CD4-positive, alpha-beta T cell treated with Interferon gamma for 1 hour (primary cell): ENCODE measurements at regions not wholly inside any gene's neighbourhood (a gene's known extent, or its start where the extent isn't known, plus 50 kb on each side); places are given as distances from the start of the nearest gene placed in this dataset.
A peak's percentile ranks its signal among the peaks of the same experiment; 100 is the strongest.

ENCODE experiments used
- DNase-seq: peaks from one replicate; pipeline ENCODE4 v3.0.0-alpha.2; 2020

DNA sequence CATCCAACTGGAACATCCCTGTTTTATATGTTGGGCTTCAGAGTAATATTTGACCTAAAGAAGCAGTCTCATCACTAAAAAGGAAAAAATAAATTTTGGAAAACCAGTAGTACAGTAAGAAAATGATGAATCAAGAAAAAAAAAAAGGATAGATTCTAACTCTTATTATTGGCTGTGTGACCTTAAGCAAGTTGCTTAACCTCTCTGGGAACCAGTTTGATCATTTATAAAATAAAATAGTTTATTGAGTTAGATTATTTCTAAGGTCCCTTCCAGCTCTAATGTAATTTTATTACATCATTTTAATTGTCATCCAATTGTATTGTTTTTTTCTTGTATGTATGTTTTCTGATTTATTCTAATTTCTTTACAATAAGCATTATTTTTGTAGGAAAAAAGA, 127.0 kb downstream of the PRELID2 start:
- DNase-seq: no peak

DNA sequence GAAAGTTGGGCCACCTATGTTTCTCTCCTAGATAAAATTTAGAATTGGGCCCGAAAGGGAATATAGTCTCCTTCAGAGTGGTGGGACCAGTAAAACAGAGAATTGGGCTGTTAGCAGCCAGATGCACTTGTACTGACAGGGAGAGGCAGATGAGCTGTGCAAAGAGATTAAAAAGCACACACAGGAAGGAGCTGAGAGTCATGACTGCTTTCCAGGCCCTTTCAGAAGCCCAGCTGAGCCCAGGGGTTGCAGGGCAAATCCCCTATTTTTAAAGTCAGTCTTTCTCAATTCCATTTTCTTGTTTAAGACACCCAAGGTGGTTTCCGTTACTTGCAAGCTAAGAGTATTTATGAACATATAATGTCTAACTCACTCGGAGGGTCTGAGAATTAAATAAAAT, 130.4 kb downstream of the PRELID2 start:
- no peak for DNase-seq

DNA sequence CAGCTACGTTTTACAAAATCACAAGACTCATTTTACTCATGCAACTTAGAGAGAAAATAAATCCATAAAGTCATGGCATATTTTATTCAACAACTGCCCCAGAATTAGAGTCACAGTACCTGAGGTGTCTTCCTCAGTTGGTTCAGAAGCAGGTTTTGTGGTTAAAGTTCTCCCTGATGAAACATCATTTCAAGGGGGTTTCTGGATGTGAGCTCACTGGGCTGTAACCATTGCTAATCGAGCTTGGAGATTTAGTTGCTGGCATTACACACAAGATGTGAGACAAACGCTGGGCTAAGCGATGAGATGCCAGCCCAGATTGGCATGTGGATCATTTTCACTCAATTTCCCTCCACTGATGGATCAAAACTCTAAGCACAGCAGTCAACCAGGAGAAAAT, 131.3 kb downstream of the PRELID2 start:
- no peak for DNase-seq

DNA sequence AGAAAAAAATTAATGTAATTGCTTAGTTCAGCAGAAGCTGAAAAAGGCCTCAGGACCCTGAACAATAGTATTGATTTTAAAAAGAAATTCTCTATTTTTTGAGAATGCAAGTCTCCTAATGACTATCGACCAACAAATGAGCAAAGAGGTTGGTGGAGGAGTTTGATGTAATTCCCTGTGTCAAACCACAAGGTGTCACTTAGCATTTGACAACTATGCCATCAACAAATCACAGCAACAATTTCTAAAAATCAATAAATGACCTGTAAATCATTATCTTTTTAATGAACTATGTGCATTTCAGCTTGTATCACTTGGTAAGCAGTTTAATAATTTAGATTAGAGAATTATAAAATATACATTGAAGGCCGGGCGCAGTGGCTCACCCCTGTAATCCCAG, 133.7 kb downstream of the PRELID2 start:
- no peak for DNase-seq

DNA sequence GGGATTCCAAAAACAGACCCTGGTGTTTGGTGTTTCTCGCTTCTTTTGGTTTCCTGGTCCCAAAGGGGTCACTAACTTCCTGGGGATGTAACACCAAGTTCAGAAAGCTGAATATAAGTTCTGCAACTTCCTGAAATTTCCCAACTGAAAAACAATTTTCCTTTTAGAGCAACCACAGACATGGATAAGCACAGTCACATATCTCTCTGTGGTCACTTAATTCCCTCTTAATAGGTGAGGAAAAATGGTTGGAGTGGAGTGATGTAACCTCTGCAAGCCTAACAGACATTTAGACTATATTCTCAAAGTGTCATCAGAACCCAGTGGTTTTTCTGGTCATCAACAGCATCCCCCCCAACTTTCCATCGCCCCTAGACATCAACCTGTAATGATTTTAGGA, 135.3 kb downstream of the PRELID2 start:
- no peak for DNase-seq

DNA sequence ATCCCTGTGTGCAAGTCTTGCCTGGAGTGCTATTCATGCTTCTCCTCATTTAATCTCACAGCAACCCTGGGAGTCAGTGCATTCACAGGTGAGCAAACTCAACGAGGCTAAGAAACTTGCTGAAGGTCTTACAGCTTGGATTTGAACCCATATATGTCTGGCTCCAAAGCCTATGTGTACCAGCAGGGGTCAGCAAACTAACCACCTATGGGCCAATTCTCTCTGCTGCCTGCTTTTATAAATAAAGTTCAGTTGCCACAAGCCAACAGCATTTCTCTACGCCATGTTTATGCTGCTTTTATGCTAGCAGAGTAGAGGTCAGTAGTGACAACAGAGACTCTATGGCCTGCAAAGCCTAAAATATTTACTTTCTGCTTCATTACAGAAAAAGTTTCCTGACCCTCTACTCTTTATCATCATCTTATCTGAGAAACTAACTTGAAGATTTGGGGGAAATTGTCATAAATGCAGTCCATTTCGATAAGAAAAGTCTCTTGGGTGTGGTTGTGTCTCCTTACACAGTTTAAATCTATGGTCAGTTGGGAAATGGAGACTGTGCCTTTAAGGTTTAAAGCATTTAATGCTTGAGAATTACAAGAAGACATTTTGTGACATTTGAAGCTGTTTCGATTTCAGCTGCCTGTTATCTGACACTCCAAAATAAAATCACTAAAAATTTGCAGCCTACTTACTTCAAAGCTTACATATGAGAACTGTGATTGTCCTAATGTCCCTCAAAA, 137.7 kb downstream of the PRELID2 start:
- no peak for DNase-seq

DNA sequence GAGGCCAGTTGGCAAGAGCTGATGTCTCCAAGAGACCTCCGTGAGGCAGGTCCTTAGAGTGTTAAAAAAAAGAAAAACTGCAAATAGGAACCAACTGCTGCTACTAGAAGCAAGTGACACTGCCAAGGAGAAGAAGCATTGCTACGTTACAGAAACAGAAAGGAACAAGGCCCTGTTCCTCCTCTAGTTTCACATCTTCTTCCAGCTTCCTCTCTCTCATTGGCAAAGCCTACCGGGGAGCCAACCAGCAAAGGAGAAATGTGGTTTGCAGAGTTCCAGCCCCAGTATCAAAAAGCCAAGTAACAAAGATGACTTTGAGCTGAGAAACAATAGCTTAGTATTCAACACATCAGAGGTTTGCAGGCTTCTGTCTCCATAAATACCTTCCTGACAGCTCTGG, 145.9 kb downstream of the PRELID2 start:
- DNase-seq: peak; percentile 6

DNA sequence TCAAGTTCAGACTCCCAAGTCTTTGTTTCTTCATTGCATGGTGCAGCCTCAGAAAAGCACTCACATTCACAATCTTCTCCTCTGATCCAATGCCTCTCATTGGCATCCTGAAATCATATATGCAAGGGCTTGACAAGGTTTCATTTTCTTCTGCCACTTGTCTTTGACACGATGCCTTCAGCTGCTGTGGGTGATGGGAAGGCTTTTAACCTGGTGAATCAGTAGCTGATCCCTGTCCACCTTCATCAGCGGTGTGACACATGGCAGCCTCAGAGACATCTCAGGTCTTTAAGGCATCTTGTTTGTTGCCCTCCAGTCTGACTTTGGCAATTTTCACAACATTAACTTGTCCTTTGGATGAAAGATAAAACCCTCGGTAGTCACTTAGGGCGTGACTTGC, 147.2 kb downstream of the PRELID2 start:
- DNase-seq: no peak

DNA sequence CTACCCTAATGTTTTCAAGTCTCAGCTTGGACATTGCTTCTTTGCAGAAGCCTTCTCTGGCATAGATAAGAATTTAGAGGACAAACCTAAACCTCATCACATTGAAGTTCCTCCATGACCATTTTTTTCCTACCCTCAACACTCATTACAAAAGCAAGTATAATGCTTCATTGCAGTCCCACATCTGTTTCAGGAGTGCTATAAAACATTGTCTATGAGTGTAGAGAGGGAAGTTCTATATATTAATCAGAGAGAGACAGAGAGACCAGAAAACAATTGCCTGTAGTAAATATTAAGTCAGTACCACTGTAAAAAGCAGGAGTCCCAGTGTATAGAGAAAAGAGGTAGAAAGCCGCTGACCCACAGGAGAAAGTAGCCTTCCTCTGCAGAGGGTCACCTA, 149.7 kb downstream of the PRELID2 start:
- DNase-seq: no peak

DNA sequence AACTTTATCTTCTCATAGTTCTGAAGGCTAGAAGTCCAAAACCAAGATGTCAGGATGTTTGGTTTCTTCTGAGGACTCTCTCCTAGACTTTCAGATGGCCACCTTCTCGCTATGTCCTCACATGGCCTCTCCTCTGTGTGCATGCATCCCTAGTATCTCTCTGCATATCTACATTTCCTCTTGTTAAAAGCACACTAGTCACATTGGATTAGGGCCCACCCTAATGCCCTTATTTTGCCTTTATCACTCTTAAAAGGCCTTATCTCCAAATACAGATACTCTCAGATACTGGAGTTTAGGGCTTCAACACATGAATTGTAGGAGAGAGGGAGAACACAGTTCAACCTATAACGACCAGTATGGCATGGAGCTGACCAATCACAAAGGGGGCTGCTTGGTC, 151.7 kb downstream of the PRELID2 start:
- DNase-seq: no peak

DNA sequence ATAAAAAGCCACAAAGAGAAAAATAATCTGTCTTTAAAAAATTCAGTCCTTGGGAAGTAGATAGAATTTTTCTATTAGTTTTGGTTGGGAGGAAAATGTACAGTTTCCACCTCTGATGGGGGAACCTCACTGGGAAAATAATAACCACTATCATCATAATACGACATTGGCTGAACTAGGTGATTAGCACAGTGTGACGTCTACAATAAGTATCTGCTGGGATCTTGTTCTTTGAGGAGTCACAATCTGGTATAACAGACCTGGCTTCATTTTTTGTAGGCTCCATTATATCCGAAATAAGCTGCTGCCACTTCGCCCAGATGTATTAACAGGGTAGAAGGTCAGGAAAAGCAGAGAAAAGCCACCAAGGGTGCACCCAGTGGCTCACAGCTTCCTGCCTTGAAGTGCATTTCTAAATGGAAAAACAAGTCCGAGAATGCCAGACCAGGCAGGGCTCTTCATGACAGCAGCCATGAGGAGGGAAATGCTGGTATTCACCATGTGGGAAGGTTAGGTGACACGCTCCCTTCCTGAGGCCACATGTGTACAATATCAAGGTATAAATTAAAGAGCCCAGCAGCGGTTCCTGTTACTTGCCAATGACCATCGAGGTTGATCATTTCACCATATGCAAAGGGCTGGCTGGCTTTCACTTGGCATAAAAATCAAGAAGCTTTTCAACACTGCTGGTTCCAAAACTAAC, 152.8 kb downstream of the PRELID2 start:
- no peak for DNase-seq

DNA sequence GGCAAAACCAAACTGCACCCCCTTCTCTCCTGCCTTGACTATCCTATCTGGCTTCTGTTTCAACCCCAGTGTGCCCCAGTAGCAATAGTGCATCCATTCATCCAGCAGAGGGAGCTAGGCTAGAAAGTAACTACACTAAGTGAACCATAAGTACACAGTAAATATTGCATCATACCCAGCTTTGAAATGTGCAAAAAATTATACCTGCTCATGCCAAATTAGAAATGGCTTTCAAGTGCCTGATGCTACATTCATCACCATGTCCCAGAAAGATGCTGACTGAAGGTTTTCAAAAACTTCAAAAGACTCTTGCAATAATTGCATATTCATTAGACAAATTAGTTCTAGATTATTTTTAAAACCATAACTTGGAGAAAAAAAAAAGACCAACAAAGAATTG, 153.5 kb downstream of the PRELID2 start:
- DNase-seq: peak; percentile 6

DNA sequence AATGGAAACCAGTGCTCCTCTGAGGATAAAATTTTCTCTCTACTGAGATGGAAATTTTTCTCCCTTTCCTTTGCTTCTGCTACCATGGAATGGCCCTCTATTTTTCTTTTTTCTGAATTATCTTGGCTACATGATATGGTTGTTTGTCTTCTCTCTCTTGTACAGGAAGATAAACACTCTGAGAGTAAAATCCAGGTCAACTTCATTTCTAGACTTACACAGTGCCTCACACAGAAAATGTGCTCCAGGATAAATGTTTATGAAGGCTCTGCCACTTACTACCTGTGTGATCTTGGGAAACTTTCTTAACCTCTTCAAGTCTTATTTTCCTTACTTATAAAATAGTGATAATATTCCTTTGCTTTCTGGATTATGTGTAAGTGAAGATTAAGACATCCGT, 153.9 kb downstream of the PRELID2 start:
- DNase-seq: no peak

DNA sequence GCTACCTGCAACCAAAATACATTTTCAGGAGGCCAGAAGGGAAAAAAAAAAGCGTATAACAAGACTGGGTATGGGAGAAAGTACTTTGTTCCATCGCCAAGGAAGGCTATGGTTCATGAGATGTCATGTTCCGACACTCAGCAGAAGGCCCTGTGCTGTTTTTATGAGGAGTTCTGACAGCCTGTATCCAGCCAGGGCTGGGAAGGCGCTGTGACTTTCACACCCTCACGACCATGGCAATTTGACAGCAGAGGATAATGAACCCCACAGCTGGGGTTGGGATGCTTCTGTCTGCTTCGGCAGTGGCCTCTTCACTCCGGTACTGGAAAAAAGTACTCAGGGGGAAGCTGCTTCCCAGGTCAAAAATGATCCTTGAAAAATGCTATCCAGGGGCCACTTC, 154.4 kb downstream of the PRELID2 start:
- DNase-seq: no peak

DNA sequence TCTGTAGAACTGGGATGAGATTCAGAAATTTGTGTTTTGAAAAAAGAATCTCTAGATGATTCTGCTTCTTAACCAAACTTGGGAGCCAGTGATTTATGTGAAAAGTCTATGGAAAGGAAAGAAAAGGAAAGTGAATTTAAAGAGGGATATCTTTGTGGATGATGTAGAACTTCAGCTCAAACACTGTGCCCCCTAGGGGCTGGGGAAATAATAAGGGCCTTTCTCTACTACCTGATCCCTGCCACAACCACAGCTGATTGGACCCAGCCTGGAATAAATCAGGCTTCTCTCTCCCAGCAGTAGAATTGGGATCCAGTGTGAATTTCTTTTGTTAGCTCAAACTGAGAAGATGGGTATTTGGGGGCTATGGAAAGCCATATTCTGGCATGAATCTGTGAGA, 155.0 kb downstream of the PRELID2 start:
- no peak for DNase-seq

DNA sequence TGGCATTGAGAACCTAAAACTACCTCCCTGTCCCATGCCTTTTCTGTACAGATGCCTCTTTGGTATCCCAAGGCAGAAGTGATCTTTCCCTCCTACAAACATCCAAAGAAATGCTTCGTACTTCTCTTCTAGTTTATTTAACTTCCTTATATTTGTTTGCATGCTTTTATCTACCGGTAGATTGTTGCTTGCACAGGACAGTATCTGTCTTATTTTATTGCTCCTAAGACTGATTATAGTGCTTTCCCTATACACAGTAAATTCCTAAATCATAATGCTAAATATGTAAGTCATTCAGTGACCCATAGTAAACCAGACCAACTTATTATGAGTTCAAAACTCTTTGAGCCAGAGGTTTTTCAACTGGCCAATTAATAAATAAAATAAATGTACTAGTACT, 156.9 kb downstream of the PRELID2 start:
- no peak for DNase-seq

DNA sequence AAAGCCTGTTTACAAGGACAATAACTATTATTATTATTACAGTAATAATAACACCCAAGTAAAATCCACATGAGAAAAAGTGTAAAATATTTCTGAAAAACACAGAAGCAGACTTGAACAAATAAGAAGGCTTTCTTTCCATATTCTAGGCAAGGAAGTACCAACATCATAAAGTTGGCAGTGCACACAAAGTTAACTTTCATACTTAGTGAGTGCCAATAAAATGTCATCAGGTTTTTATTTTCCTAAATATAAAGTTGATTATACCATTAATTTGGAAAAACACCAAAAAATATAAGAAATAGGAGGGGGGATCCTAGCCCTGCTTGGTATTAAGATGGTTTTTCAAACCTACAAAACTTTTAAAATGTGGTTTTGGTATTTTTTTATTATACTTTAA, 161.4 kb downstream of the PRELID2 start:
- DNase-seq: no peak

DNA sequence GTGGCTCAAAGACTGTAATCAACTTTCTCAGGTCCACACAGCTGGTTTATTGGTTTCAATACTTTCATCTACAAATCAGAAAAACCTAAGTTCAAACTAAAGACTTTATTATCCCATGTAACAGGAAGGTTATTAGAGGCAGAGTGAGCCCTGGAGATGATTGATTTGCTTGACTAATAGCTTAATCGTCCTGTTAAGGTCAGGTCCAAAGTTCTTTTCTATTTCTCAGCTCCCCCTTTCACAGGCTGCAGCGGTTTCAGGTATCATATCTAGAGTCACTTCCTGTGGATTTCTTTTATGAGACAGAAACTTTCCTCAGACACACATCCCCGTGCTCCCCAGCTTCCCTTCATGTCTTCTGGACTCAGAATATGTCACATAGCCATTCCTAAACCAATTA, 166.4 kb downstream of the PRELID2 start:
- no peak for DNase-seq

DNA sequence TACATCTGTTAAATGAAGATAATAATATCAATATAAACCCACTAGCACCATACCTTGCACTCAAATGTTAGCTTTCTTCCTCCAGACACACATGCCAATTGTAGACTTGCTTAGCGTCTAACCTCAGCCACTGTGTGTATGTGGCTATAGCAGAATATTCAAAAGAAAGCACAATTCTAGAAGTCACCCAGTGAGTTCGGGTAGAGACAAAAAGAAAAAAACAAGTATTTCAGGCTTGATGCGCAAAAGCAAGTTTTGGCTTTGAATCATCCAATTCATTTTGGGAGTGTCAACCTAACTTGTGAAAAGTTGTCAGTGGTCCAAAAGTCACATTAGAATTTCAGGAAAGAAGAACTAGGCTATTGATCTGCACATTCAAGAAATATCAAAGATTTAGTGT, 167.4 kb downstream of the PRELID2 start:
- DNase-seq: no peak

DNA sequence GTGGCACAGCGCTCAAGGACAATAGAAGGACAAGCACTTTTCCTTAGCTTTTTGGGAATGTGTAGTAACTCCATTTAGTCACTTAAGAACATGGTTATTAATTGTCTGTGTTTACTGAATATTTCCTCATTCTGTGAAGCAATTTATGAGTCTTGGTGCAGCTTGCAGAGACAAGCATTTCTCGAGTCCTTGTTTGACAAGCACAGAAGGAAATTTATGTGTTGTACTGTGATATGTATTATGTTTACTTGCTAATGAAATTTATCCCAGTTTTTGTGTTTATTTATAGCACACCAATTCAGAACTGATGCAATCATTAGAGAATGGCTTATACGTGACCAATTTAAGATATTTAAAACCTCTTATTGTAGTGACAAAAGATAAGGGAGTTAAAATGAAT, 168.6 kb downstream of the PRELID2 start:
- DNase-seq: no peak

DNA sequence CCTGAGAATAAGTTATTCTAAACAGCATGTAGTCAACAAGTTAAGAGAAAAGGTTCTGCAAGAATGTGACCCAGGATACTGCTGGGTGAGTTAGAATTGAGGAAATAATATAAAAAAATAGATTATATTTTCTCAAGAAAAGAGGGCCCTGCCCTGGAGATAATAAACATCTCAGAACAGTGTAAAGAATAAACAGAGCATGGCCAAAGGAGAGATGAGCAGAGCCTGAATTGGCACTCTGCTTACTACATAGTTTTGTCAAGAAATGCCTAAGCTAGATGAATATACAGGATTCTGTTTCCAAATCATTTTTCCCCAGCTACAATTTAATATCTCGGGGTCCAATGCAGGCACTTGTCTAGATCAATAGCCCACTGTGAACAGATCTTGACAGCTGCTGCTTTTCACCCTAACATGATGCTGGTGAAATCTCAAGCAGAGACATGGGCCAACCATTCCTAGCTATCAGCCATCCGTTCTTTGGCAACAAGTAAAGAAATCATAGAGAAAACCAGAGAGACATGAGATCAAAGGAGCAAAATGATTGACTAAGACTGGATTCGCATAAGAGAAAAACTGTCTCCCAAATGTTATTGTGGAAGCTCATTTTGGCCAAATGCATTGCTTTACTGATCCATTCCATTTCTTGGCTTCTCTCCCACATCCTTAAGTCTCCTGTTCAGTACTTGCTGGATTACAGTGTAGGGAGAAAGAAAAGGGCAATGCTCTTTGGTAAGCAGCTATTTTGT, 173.2 kb downstream of the PRELID2 start:
- no peak for DNase-seq

DNA sequence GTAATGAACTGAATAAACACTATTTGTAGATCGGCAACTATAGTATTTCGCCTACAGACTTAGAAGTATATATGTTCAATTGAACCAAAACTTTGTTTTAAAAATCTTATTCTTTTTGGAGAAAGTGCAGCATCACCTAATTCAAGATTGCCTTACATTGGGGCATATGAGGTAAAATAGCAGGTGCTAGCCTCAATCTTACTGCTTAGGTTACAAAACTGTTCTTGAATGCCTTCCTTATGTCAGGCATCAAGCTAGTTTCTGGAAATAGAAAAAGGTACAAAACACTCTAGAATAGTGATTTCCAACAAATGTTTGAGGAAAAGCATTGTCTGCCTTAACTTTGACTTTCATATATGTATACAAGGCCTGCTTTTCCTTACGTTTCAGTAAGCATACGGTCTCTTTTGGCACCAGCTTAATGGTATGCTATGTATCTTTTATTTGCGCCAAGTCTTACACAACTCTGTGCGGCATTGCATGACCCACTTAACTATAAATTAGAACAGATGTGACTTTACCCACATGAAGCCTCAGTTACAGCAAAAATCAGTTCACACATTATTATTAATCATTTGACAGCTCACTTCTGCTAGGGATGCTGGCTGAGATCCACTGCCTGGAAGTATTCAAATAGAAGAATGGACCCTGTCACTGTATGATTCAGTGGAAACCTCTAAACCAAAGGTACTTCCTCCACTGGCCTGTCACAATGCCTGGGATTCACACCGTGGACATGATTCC, 174.1 kb downstream of the PRELID2 start:
- no peak for DNase-seq

DNA sequence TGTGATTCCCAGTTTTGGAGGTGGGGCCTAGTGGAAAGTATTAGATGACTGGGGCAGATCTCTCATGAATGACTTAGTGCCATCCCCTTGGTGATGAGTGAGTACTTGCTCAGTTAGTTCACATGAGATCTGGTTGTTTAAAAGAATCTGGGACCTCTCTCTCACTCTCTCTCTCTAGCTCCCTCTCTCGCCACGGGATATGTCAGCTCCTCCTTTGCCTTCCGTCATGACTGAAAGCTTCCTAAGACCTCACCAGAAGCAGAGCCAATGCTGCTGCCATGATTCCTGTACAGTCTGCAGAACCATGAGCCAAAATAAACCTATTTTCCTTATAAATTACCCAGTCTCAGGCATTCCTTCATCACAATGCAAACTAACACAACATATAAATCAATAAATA, 176.7 kb downstream of the PRELID2 start:
- no peak for DNase-seq
